ENCODE measurements at regions not wholly inside any gene's neighbourhood (a gene's known extent, or its start where the extent isn't known, plus 50 kb on each side); places are given as distances from the start of the nearest gene placed in this dataset.

- Mint-ChIP-seq H3K9me3 (peaks cover 7 to 11% of the 10 kb centered on the region in 2 donors), H3K27ac (no peak overlapping the region), H3K36me3 (peaks cover 6% of the 10 kb centered on the region), H3K27me3 (ENCODE audit: low read depth in 2 of 2) (no peaks in the 10 kb centered on the region), H3K4me1 (no peaks in the 10 kb centered on the region), H3K4me3 (no peak overlapping the region)
- intact Hi-C loops (cut with micrococcal nuclease) = no loop called here
- DNase-seq (no peak), ATAC-seq (no peak)
- Histone ChIP-seq H3K4me1 (ENCODE audit: control insufficient read depth, insufficient read depth, low read length) (no peaks in the 10 kb centered on the region), H3K36me3 (ENCODE audit: control insufficient read depth, insufficient read depth, low read length) (no peaks in the 10 kb centered on the region), H3K9me3 (ENCODE audit: control insufficient read depth, insufficient read depth, low read length) (no peaks in the 10 kb centered on the region), H3K4me3 (ENCODE audit: low read length) (no peak overlapping the region), H3K27me3 (ENCODE audit: control insufficient read depth, insufficient read depth, low read length) (no peaks in the 10 kb centered on the region), H3K27ac (ENCODE audit: low read length) (no peak overlapping the region)
- TF ChIP-seq CTCF (IDR thresholded peaks at IDR 0.05) = no peak
- WGBS (ENCODE audit: insufficient coverage) = 95% methylated on average over 2 of the region's 3 CpGs
Observed at GRCh38 chr5:30608501-30608900, 585.0 kb upstream of the CDH6 start.

GRCh38 chr5:30607301-30607894, 586.1 kb upstream of the CDH6 start:
- intact Hi-C loops (cut with micrococcal nuclease) = no loop called here
- ATAC-seq = no peak
- H3K4me1 ChIP-seq (ENCODE audit: control insufficient read depth, insufficient read depth, low read length) = no peaks in the 10 kb centered on the region
- Mint-ChIP-seq H3K4me3 (no peak overlapping the region), H3K27me3 (ENCODE audit: low read depth in 2 of 2) (no peaks in the 10 kb centered on the region), H3K27ac (no peak overlapping the region), H3K36me3 (peaks cover 6% of the 10 kb centered on the region), H3K4me1 (no peaks in the 10 kb centered on the region), H3K9me3 (peaks cover 5 to 11% of the 10 kb centered on the region in 2 donors)
- no peaks in the 10 kb centered on the region for H3K36me3 ChIP-seq (ENCODE audit: control insufficient read depth, insufficient read depth, low read length)
- H3K4me3 ChIP-seq (ENCODE audit: low read length) = no peak overlapping the region
- H3K27me3 ChIP-seq (ENCODE audit: control insufficient read depth, insufficient read depth, low read length) = no peaks in the 10 kb centered on the region
- H3K27ac ChIP-seq (ENCODE audit: low read length) = no peak overlapping the region
- no peak for DNase-seq
- WGBS (ENCODE audit: insufficient coverage) = 81% methylated on average over 2 of the region's 3 CpGs
- no peaks in the 10 kb centered on the region for H3K9me3 ChIP-seq (ENCODE audit: control insufficient read depth, insufficient read depth, low read length)
- TF ChIP-seq CTCF (IDR thresholded peaks at IDR 0.05) = no peak

GRCh38 chr5:30605693-30606268, 587.7 kb upstream of the CDH6 start:
- no peak overlapping the region for H3K27ac Mint-ChIP-seq
- no peaks in the 10 kb centered on the region for H3K4me1 Mint-ChIP-seq
- Histone ChIP-seq H3K36me3 (ENCODE audit: control insufficient read depth, insufficient read depth, low read length) (no peaks in the 10 kb centered on the region), H3K27me3 (ENCODE audit: control insufficient read depth, insufficient read depth, low read length) (no peaks in the 10 kb centered on the region), H3K9me3 (ENCODE audit: control insufficient read depth, insufficient read depth, low read length) (no peaks in the 10 kb centered on the region), H3K27ac (ENCODE audit: low read length) (no peak overlapping the region), H3K4me3 (ENCODE audit: low read length) (no peak overlapping the region), H3K4me1 (ENCODE audit: control insufficient read depth, insufficient read depth, low read length) (no peaks in the 10 kb centered on the region)
- peaks cover 4 to 6% of the 10 kb centered on the region in 2 donors for H3K9me3 Mint-ChIP-seq
- H3K27me3 Mint-ChIP-seq (ENCODE audit: low read depth in 2 of 2) = no peaks in the 10 kb centered on the region
- no peaks in the 10 kb centered on the region for H3K36me3 Mint-ChIP-seq
- intact Hi-C loops (cut with micrococcal nuclease) = no loop called here
- no peak for DNase-seq
- no peak overlapping the region for H3K4me3 Mint-ChIP-seq
- 88% methylated on average over 1 of the region's 2 CpGs for WGBS (ENCODE audit: insufficient coverage)
- TF ChIP-seq CTCF (IDR thresholded peaks at IDR 0.05) = no peak
- ATAC-seq = no peak
